HEK293 (cell line): ENCODE measurements at regions not wholly inside any gene's neighbourhood (a gene's known extent, or its start where the extent isn't known, plus 50 kb on each side); places are given as distances from the start of the nearest gene placed in this dataset.

ENCODE experiments used
- MYNN ChIP-seq: fragments of 450-650 bp; formaldehyde crosslinking; IDR thresholded peaks from 2 replicates; pipeline ENCODE4 v1.5.1; 2016; ENCODE audit warnings: missing biosample characterization, missing genetic modification characterization, borderline replicate concordance
- TRIM28 ChIP-seq: IDR thresholded peaks from 2 replicates; pipeline ENCODE4 v1.6.1; 2011; ENCODE audit warnings: low read length, control low read depth, borderline replicate concordance
- ZNF169 ChIP-seq: fragments of 450-650 bp; formaldehyde crosslinking; IDR thresholded peaks from 2 replicates; pipeline ENCODE4 v1.5.1; 2016; ENCODE audit warnings: missing biosample characterization, missing genetic modification characterization
- ZNF354C ChIP-seq: fragments of 450-650 bp; formaldehyde crosslinking; IDR thresholded peaks from 2 replicates; pipeline ENCODE4 v1.5.1; 2016; ENCODE audit warnings: missing biosample characterization, missing genetic modification characterization, low read depth, borderline replicate concordance
- ZNF530 ChIP-seq: fragments of 450-650 bp; formaldehyde crosslinking; IDR thresholded peaks from 2 replicates; pipeline ENCODE4 v1.5.1; 2016; ENCODE audit warnings: low read depth, missing biosample characterization, missing genetic modification characterization
- ZNF76 ChIP-seq: fragments of 450-650 bp; formaldehyde crosslinking; IDR thresholded peaks from 2 replicates; pipeline ENCODE4; 2016; ENCODE audit warnings: low read depth, missing biosample characterization, missing genetic modification characterization, borderline replicate concordance
- TF ChIP-seq, protein P1 (sequence below): fragments of 450-650 bp; formaldehyde crosslinking; IDR thresholded peaks from 2 replicates; pipeline ENCODE4 v1.5.1; 2016; ENCODE audit warnings: missing biosample characterization, missing genetic modification characterization
- TF ChIP-seq, protein P2 (sequence below): fragments of 450-650 bp; formaldehyde crosslinking; IDR thresholded peaks from 2 replicates; pipeline ENCODE4 v1.5.1; 2016; ENCODE audit warnings: missing biosample characterization, missing genetic modification characterization

DNA sequence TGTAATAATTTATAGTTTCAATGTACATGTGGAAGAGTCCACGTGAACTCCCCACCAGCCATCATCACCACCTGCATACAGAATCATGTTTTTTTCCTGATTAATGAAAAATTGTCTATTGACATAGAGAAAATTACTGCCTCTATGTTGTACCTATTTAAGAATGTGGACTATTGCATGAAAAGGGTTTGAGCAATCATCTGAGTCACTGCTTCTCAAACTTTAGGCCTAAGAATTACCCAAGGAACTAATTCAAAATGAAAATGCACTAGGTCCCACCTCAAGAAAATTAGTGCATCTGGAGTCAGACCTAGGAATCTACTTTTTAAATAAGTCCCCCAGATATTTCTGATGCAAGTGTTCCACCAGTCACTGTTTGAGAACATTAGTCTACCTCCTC lies 709.3 kb downstream of the MAT2B start:
- TF ChIP-seq ZNF169 (tag by site-specific recombination) (no peak), MYNN (no peak), TRIM28 (no peak), ZNF530 (tag by site-specific recombination) (no peak), ZNF354C (tag by site-specific recombination) (no peak), ZNF76 (tag by site-specific recombination) (no peak)
- TF ChIP-seq, protein P1, sequence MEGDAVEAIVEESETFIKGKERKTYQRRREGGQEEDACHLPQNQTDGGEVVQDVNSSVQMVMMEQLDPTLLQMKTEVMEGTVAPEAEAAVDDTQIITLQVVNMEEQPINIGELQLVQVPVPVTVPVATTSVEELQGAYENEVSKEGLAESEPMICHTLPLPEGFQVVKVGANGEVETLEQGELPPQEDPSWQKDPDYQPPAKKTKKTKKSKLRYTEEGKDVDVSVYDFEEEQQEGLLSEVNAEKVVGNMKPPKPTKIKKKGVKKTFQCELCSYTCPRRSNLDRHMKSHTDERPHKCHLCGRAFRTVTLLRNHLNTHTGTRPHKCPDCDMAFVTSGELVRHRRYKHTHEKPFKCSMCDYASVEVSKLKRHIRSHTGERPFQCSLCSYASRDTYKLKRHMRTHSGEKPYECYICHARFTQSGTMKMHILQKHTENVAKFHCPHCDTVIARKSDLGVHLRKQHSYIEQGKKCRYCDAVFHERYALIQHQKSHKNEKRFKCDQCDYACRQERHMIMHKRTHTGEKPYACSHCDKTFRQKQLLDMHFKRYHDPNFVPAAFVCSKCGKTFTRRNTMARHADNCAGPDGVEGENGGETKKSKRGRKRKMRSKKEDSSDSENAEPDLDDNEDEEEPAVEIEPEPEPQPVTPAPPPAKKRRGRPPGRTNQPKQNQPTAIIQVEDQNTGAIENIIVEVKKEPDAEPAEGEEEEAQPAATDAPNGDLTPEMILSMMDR (tag by site-specific recombination) = no peak
- TF ChIP-seq, protein P2, sequence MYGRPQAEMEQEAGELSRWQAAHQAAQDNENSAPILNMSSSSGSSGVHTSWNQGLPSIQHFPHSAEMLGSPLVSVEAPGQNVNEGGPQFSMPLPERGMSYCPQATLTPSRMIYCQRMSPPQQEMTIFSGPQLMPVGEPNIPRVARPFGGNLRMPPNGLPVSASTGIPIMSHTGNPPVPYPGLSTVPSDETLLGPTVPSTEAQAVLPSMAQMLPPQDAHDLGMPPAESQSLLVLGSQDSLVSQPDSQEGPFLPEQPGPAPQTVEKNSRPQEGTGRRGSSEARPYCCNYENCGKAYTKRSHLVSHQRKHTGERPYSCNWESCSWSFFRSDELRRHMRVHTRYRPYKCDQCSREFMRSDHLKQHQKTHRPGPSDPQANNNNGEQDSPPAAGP (tag by site-specific recombination) = no peak
